ENCODE measurements at regions not wholly inside any gene's neighbourhood (a gene's known extent, or its start where the extent isn't known, plus 50 kb on each side); places are given as distances from the start of the nearest gene placed in this dataset.
"Not testable (repeated sequence)": the region's sequence is repeated elsewhere in the genome, so short reads cannot be mapped to it uniquely, and the experiment has no call there.

DNA sequence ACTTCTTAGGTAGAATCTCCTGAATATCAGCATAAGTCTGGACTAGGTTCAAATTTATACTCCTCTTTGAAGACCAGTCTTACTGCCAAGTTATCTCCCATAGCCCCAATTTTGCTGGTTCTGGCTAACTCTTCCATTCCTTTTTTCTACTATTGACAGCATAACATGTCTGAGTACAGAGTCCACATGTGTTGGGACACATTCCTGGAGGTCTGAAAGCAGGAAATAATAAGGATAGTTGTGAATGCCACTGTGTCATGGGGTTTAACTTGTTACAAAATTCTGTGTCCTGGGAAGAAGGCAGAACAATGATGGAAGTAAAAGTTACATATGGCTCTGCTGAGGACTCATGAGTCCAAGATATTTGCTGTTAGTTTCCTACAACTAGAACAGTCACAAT is 57.4 kb upstream of the ZBTB20 start:
- no peak for TF ChIP-seq POLR2A (IDR thresholded peaks at IDR 0.05)
- TF ChIP-seq, protein P1, sequence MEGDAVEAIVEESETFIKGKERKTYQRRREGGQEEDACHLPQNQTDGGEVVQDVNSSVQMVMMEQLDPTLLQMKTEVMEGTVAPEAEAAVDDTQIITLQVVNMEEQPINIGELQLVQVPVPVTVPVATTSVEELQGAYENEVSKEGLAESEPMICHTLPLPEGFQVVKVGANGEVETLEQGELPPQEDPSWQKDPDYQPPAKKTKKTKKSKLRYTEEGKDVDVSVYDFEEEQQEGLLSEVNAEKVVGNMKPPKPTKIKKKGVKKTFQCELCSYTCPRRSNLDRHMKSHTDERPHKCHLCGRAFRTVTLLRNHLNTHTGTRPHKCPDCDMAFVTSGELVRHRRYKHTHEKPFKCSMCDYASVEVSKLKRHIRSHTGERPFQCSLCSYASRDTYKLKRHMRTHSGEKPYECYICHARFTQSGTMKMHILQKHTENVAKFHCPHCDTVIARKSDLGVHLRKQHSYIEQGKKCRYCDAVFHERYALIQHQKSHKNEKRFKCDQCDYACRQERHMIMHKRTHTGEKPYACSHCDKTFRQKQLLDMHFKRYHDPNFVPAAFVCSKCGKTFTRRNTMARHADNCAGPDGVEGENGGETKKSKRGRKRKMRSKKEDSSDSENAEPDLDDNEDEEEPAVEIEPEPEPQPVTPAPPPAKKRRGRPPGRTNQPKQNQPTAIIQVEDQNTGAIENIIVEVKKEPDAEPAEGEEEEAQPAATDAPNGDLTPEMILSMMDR (IDR thresholded peaks at IDR 0.05), result no peak
- H3K4me3 ChIP-seq, result no peak overlapping the region
- no peaks in the 10 kb centered on the region for H3K36me3 ChIP-seq (replicated peaks in 1 of 2; ENCODE audit: insufficient read depth in 1 of 2, low read depth in 2 of 2)
- DNase-seq (no peak), ATAC-seq (no peak)
- H3K9me3 ChIP-seq, result no peaks in the 10 kb centered on the region
- H3K4me1 ChIP-seq, result no peaks in the 10 kb centered on the region
- intact Hi-C loops (cut with DNase I), result no loop called here
- H3K27me3 ChIP-seq, result no peaks in the 10 kb centered on the region
- H3K27ac ChIP-seq, result no peak overlapping the region

DNA sequence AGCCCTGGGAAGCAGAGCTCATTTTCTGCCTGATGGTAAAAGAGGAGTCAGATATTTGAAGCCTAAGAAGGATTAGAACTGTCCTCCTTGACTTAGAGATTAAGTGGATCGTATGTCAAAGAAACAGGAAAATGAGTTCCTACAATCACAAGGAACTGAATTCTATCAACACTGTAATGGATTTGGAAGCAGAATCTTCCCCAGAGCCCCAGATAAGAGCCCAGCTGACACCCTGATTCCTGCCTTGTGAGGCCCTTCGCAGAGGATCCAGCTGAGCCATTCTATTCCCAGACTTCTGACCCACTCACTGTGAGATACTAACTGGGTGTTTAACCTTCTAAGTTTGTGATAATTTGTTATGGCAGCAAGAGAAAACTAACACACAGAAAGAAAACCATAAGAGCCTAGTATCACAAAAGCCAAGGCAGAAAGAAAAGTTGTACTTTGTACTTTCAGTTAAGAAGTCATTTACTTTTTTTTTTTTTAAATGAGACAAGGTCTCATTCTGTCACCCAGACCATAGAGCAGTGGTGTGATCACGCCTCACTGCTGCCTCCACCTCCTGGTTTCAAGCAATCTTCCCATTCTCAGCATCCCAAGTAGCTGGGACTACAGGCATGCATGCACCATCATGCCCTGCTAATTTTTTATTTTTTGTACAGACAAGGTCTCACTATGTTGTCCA is 61.1 kb upstream of the ZBTB20 start:
- DNase-seq (no peak), ATAC-seq (no peak)
- no peak overlapping the region for H3K4me3 ChIP-seq
- intact Hi-C loops (cut with DNase I), result no loop called here
- H3K36me3 ChIP-seq (replicated peaks in 1 of 2; ENCODE audit: insufficient read depth in 1 of 2, low read depth in 2 of 2), result no peaks in the 10 kb centered on the region
- H3K27ac ChIP-seq, result no peak overlapping the region
- H3K9me3 ChIP-seq, result no peaks in the 10 kb centered on the region
- no peaks in the 10 kb centered on the region for H3K27me3 ChIP-seq
- TF ChIP-seq, protein P1 (IDR thresholded peaks at IDR 0.05), result no peak
- no peak for TF ChIP-seq POLR2A (IDR thresholded peaks at IDR 0.05)
- WGBS, 2 donors, result 84 to 95% methylated on average over 3 of the region's 3 CpGs
- no peaks in the 10 kb centered on the region for H3K4me1 ChIP-seq

DNA sequence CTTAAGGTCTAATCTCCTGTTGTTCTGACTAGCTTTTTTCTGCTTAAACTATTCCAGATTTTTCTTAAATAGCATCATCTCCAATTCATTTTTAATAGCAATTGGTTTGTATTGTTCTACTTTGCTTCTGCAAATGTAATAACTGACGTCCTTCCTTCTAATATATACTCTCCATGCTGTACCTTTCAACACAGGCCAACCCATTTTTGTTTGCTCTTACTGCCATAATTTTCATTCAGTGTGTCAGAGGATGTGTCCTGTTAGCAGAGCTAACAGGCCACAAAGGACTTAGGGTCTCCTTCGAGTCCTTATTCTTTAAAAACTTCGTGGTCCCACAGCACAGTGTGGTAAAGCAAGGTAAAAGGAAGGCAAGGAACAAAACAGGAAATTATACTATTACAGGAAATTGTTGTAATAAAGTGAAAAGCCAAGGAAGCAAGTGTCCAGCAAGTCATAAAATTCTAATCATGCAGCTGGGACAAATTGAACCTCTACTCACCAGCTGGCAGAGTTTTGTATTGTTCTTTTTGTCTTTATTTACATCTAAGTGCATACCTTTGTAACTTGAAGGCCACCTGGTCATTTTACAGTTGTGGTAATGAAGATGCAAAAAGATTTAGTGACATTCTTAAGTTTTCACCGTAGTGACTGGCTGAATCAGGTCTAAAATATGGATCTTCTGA is 64.9 kb upstream of the ZBTB20 start:
- H3K9me3 ChIP-seq, result no peaks in the 10 kb centered on the region
- H3K4me3 ChIP-seq, result no peak overlapping the region
- H3K27ac ChIP-seq, result no peak overlapping the region
- intact Hi-C loops (cut with DNase I), result no loop called here
- no peak for TF ChIP-seq POLR2A (IDR thresholded peaks at IDR 0.05)
- TF ChIP-seq, protein P1 (IDR thresholded peaks at IDR 0.05), result no peak
- no peak for ATAC-seq
- no peaks in the 10 kb centered on the region for H3K27me3 ChIP-seq
- 61 to 62% methylated on average over 4 of the region's 4 CpGs for WGBS, 2 donors
- DNase-seq, result no peak
- H3K4me1 ChIP-seq, result no peaks in the 10 kb centered on the region
- no peaks in the 10 kb centered on the region for H3K36me3 ChIP-seq (replicated peaks in 1 of 2; ENCODE audit: insufficient read depth in 1 of 2, low read depth in 2 of 2)

DNA sequence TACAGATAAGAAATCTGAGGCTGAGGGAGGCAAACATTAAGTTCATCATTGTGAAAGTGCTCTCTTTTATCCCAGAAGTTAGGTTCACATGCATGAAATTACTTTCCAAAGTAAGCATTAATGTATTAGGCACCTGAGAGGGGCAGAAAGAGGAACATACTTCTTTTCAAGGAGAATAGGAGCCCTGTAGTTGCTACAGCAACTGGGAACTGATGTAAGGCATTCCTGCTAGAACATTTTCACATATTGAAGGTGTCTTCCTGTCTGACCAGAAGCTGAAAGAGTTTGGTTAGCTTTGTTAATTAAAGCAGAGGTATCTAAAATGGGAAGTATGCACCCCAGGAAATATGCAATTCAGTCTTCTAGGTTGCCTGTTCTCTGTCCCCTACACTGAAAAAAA is 65.5 kb upstream of the ZBTB20 start:
- Histone ChIP-seq H3K9me3 (no peaks in the 10 kb centered on the region), H3K4me3 (no peak overlapping the region), H3K4me1 (no peaks in the 10 kb centered on the region), H3K36me3 (replicated peaks in 1 of 2; ENCODE audit: insufficient read depth in 1 of 2, low read depth in 2 of 2) (no peaks in the 10 kb centered on the region), H3K27me3 (no peaks in the 10 kb centered on the region), H3K27ac (no peak overlapping the region)
- TF ChIP-seq, protein P1 (IDR thresholded peaks at IDR 0.05), result no peak
- intact Hi-C loops (cut with DNase I), result no loop called here
- no peak for DNase-seq
- no peak for ATAC-seq

DNA sequence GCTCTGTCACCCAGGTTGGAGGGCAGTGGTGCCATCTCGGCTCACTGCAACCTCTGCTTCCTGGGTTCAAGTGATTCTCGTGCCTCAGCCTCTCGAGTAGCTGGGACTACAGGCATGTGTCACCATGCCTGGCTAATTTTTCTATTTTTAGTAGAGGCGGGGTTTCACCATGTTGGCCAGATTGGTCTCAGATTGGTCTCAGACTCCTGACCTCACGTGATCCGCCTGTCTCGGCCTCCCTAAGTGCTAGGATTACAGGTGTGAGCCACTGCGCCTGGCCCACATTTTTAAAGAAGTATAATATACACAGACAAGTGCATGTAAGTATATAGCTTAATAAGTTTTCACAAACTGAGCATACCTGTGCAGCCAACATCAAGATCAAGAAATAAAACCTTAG is 66.0 kb upstream of the ZBTB20 start:
- DNase-seq; intact Hi-C loops (cut with DNase I): not testable (repeated sequence)
- 74 to 82% methylated on average over 8 of the region's 8 CpGs for WGBS, 2 donors

More for the DNA sequence above, 66.0 kb upstream of the ZBTB20 start:
- ATAC-seq; H3K4me1 ChIP-seq; H3K4me3 ChIP-seq; H3K27me3 ChIP-seq; H3K27ac ChIP-seq; H3K36me3 ChIP-seq (replicated peaks in 1 of 2; ENCODE audit: insufficient read depth in 1 of 2, low read depth in 2 of 2); H3K9me3 ChIP-seq: not testable (repeated sequence)
